OCI-LY3 (cell line): ENCODE measurements at regions not wholly inside any gene's neighbourhood (a gene's known extent, or its start where the extent isn't known, plus 50 kb on each side); places are given as distances from the start of the nearest gene placed in this dataset.
A peak's percentile ranks its signal among the peaks of the same experiment; 100 is the strongest.

Source experiments
- H2AFZ ChIP-seq: fragments of 200-600, 300-600 bp; shearing (Covaris generic); 2 replicates; pipeline ENCODE4 v1.6.0; 2014; ENCODE audit warnings: antibody characterized with exemption, low read depth, low read length
- H3K27ac ChIP-seq: fragments of 200-600, 300-600 bp; sonication (generic); 2 replicates; pipeline ENCODE4 v1.5.1; 2014; ENCODE audit warnings: mild to moderate bottlenecking, low read length, moderate library complexity, mixed read lengths
- H3K27me3 ChIP-seq: fragments of 200-600, 300-600 bp; sonication (generic); 2 replicates; pipeline ENCODE4 v1.6.1; 2014; ENCODE audit warnings: low read depth, low read length, mixed read lengths
- H3K36me3 ChIP-seq: fragments of 200-600, 300-600 bp; sonication (generic); replicated peaks from 2 replicates; pipeline ENCODE3; 2014; ENCODE audit warnings: low read depth, low read length, mixed read lengths
- H3K4me1 ChIP-seq: fragments of 300-600, 200-600 bp; sonication (generic); 2 replicates; pipeline ENCODE4 v1.6.1; 2014; ENCODE audit warnings: low read length, mixed read lengths
- H3K4me2 ChIP-seq: fragments of 200-600, 300-600 bp; sonication (generic); 2 replicates; pipeline ENCODE4 v1.6.1; 2014; ENCODE audit warnings: low read length, mixed read lengths
- H3K4me3 ChIP-seq: fragments of 300-600, 200-600 bp; sonication (generic); 2 replicates; pipeline ENCODE4 v1.5.1; 2014; ENCODE audit warnings: antibody characterized with exemption, mild to moderate bottlenecking, low read length, moderate library complexity
- H3K79me2 ChIP-seq: fragments of 300-600, 200-600 bp; shearing (Covaris generic); 2 replicates; pipeline ENCODE4 v1.6.1; 2014; ENCODE audit warnings: mild to moderate bottlenecking, low read length, mixed read lengths
- H3K9ac ChIP-seq: fragments of 300-600, 200-600 bp; shearing (Covaris generic); 2 replicates; pipeline ENCODE4 v1.6.0; 2014; ENCODE audit warnings: mild to moderate bottlenecking, low read length, moderate library complexity
- H3K9me3 ChIP-seq: fragments of 200-600, 300-600 bp; shearing (Covaris generic); 2 replicates; pipeline ENCODE4 v1.6.1; 2014; ENCODE audit warnings: low read length, mixed read lengths; ENCODE audit not compliant: insufficient read depth
- H4K20me1 ChIP-seq: fragments of 200-600, 300-600 bp; sonication (generic); 2 replicates; pipeline ENCODE4 v1.6.1; 2016; ENCODE audit warnings: low read length, mixed read lengths; ENCODE audit not compliant: insufficient read depth
- CTCF ChIP-seq: fragments of 200-600, 300-600 bp; sonication (generic); IDR thresholded peaks from 2 replicates; pipeline ENCODE4 v1.5.1; 2014; ENCODE audit warnings: antibody characterized with exemption, low read length, low read depth
- EZH2phosphoT487 ChIP-seq: fragments of 200-600 bp; shearing (Covaris generic); IDR thresholded peaks from 2 replicates; pipeline ENCODE4 v1.6.1; 2018; ENCODE audit warnings: antibody characterized with exemption, mixed run types, low read depth

GRCh38 chr3:144546539-144546938, 574.9 kb downstream of the DIPK2A start:
- Histone ChIP-seq H3K27me3 (no peaks in the 10 kb centered on the region), H3K9ac (no peak overlapping the region), H3K79me2 (no peaks in the 10 kb centered on the region), H3K4me3 (no peak overlapping the region), H3K27ac (no peak overlapping the region), H3K4me2 (no peak overlapping the region), H3K4me1 (peaks cover 11% of the 10 kb centered on the region), H4K20me1 (no peaks in the 10 kb centered on the region), H2AFZ (0 out of 2 replicates have a peak overlapping the region, but pooled peaks have one; percentile 26), H3K9me3 (no peaks in the 10 kb centered on the region), H3K36me3 (no peaks in the 10 kb centered on the region)
- TF ChIP-seq CTCF, result no peak
- TF ChIP-seq EZH2phosphoT487, result no peak

- H3K36me3 ChIP-seq, result no peaks in the 10 kb centered on the region
- H3K27ac ChIP-seq, result no peak overlapping the region
- no peak for TF ChIP-seq CTCF
- TF ChIP-seq EZH2phosphoT487, result no peak
- H4K20me1 ChIP-seq, result no peaks in the 10 kb centered on the region
- no peak overlapping the region for H2AFZ ChIP-seq
- no peak overlapping the region for H3K9ac ChIP-seq
- no peaks in the 10 kb centered on the region for H3K79me2 ChIP-seq
- H3K4me1 ChIP-seq, result peaks cover 11% of the 10 kb centered on the region
- H3K9me3 ChIP-seq, result no peaks in the 10 kb centered on the region
- no peaks in the 10 kb centered on the region for H3K27me3 ChIP-seq
- no peak overlapping the region for H3K4me2 ChIP-seq
- H3K4me3 ChIP-seq, result no peak overlapping the region
Measured at GRCh38 chr3:144548346-144548745, 576.7 kb downstream of the DIPK2A start.

- H3K36me3 ChIP-seq, result no peaks in the 10 kb centered on the region
- no peak overlapping the region for H3K4me2 ChIP-seq
- H4K20me1 ChIP-seq, result no peaks in the 10 kb centered on the region
- no peaks in the 10 kb centered on the region for H3K79me2 ChIP-seq
- no peak overlapping the region for H3K27ac ChIP-seq
- no peak overlapping the region for H2AFZ ChIP-seq
- H3K9me3 ChIP-seq, result no peaks in the 10 kb centered on the region
- H3K27me3 ChIP-seq, result no peaks in the 10 kb centered on the region
- H3K4me3 ChIP-seq, result no peak overlapping the region
- peaks cover 11% of the 10 kb centered on the region for H3K4me1 ChIP-seq
- TF ChIP-seq CTCF (no peak), EZH2phosphoT487 (no peak)
- H3K9ac ChIP-seq, result no peak overlapping the region
Measured at GRCh38 chr3:144549166-144549565, 577.5 kb downstream of the DIPK2A start.

- Histone ChIP-seq H3K4me2 (no peak overlapping the region), H4K20me1 (no peaks in the 10 kb centered on the region), H3K9ac (no peak overlapping the region), H3K9me3 (no peaks in the 10 kb centered on the region), H3K4me1 (peaks cover 25% of the 10 kb centered on the region), H3K79me2 (no peaks in the 10 kb centered on the region), H3K4me3 (no peak overlapping the region), H3K27me3 (no peaks in the 10 kb centered on the region), H3K27ac (no peak overlapping the region), H3K36me3 (no peaks in the 10 kb centered on the region), H2AFZ (no peak overlapping the region)
- TF ChIP-seq CTCF, result no peak
- no peak for TF ChIP-seq EZH2phosphoT487
Measured at GRCh38 chr3:144552346-144553057, 580.9 kb downstream of the DIPK2A start.
